Medulla oblongata (tissue), 1 donor: ENCODE measurements at regions not wholly inside any gene's neighbourhood (a gene's known extent, or its start where the extent isn't known, plus 50 kb on each side); places are given as distances from the start of the nearest gene placed in this dataset.
"Not testable (repeated sequence)": the region's sequence is repeated elsewhere in the genome, so short reads cannot be mapped to it uniquely, and the experiment has no call there.

Experiments
- DNase-seq: peaks from one replicate; pipeline ENCODE4 v3.0.0-alpha.2; 2015; ENCODE audit errors: extremely low spot score

DNA sequence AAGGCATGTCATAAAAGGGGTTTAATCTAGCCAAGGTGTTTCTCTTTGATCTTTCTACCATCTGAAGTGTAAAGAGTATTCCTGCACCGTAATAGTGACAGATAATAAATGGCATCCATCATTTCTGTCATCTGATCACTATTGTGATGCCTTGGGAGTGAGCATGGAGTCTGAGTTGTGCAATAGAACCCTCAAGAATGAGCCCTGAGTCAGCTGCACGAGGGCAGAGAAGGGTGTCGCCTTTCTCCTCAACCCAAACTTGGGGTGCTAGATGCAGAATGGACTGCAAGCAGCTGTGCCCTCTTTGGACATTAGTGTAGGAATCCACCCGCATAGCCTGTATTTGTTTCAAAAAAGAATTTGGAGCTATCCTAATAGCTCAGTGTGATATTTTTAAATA is 115.2 kb downstream of the ZNF37A start:
- DNase-seq, result no peak

GRCh38 chr10:38209748-38210147 is 115.6 kb downstream of the ZNF37A start:
- DNase-seq, result not testable (repeated sequence)

DNA sequence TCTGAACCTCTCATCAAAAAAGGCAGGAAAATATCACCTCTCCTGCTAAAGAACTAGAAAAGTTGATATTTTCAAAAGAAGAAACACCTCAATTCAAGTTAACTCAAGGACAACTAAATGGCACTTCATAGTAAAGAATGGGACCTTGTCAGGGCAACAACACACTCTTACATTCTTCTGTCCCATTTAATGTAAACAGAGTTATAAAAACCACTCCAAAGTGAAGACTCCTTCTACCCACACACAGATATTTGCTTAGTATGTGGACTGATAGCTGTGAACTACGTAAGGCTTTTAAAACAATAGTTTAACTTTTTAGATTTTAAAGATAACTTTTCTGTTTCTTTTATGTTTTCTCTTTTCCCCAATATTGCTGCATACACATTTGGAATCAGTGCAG is 118.3 kb downstream of the ZNF37A start:
- DNase-seq, result no peak

DNA sequence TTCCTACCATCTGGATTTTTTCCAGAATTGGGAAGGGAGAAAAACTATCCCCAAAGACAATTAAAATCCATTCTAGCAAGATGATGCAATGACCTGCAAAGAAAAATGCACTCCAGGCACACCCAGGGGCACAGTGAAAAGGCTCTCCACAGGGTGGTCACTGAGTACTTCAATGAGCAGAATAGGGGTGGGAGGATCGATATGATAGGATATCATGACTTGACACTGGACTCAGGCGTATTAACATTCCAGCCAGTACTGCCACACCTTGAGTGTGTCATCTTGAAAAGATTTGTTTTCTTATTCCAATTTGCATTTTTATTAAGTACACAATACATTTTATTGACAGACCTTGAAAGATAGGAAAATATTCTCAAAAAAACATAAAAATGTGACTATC is 132.2 kb downstream of the ZNF37A start:
- no peak for DNase-seq

GRCh38 chr10:38228394-38228793 is 134.3 kb downstream of the ZNF37A start:
- no peak for DNase-seq

GRCh38 chr10:38238479-38238878 is 144.3 kb downstream of the ZNF37A start:
- not testable (repeated sequence) for DNase-seq

- DNase-seq, result not testable (repeated sequence)
Observed at GRCh38 chr10:38242061-38242649, 148.0 kb downstream of the ZNF37A start.

- DNase-seq, result not testable (repeated sequence)
Observed at GRCh38 chr10:38248113-38248512, 154.0 kb downstream of the ZNF37A start.

DNA sequence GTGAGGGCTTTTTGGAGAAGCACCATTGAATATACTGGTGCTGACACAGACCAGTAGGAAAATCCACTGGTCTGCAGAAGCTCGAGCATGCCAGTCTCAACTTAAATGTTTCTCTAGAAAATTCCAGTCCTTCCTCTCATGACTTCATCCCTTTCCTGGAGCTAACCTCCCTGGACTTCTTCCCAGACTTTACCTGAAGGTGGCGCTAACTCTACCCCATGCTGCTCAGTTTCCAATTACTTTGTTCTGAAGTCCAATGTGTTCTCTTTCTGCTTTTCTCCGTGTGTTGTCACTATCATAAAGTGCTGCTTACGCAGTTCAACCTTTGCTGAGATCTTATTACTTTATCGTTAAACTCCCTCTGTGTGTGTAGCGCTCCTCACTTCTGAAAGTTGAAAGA is 158.4 kb downstream of the ZNF37A start:
- DNase-seq, result not testable (repeated sequence)

DNA sequence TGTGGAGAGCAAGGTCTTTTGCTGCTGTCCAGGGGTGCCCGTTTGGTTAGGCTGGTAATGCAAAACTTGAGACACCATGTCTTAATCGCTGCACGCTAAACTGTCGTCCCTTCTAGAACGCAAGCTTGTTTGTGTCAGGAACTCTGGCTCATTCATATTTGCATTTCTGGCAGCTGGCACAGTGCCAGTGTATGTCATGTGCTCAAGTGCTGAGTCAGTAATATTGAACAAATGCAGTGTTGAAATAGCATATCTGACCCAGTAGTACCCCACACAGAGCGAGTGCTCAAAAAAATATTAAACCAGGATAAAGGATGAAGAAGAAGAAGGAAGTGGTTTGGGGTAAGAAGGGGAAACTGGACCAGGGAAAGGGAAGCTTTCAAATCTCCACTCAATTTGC is 173.4 kb downstream of the ZNF37A start:
- DNase-seq, result not testable (repeated sequence)

GRCh38 chr10:38271031-38271430 is 176.9 kb downstream of the ZNF37A start:
- not testable (repeated sequence) for DNase-seq

DNA sequence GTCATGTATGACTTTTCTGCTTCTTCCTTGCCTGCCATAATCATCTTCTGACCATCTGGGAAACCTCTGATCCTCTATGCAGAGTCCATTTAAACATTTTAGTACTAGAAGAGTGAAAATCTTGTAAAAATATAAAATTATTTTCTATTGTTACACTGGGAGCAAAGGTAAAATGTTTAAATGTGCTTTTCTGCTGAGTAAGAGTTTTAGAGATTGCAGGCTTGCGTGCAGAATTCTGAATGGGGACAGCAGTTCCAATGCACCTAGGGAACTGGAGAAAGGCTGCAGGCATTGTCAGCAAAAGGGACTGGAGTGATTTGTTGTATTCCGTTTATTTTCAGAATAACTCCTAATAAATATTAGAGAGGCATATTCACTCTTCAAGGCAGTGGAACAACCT is 180.7 kb downstream of the ZNF37A start:
- not testable (repeated sequence) for DNase-seq

GRCh38 chr10:38292560-38292959 is 198.4 kb downstream of the ZNF37A start:
- DNase-seq, result not testable (repeated sequence)

DNA sequence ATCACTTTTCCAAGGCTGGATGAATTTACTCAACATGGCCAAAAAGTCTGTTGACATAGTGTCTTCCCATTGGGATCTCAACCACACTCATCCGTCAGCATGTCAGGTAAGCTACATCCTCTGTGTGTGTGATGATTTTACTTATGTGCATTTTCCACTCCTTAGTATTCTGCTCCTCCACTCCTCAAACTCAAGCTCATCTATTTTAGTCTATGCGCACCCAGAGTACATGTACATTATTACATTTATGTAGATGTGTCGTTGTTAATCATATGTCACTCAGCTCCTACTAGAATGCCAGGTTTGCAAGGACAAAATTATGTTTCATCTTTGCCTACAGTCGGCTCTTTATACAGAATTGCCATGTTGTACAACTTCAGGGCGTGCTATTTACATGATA is 216.0 kb downstream of the ZNF37A start:
- DNase-seq, result not testable (repeated sequence)

DNA sequence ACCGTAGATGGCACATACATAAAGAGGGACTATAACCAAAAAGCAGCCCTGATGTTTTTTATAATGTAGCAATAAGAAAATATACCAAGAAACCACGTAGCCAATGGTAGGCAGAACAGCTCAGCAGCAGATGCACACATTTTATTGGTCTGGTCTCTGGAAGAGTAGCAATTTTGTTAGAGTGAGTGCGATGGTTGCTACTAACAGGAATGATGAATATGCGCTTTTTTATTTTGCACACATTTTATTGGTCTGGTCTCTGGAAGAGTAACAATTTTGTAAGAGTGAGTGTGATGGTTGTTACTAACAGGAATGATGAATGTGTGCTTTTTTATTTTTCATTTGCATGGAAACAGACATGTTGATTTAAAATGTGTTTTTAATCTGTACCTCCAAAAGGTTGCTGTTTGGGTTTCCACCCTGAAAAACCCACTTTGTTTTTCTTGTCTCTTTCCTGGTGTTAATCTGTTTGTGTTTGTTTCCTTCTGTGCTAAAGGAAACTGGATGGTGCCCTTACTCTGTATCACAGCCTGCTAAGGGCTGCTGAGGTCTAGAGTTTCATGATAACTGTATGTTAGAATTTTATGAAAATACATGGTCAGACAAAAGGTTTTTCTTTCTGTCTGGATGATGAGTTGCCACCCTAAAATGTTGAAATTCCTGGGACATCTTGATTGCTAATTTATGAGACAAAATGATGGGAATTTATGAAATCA is 221.1 kb downstream of the ZNF37A start:
- DNase-seq, result not testable (repeated sequence)

DNA sequence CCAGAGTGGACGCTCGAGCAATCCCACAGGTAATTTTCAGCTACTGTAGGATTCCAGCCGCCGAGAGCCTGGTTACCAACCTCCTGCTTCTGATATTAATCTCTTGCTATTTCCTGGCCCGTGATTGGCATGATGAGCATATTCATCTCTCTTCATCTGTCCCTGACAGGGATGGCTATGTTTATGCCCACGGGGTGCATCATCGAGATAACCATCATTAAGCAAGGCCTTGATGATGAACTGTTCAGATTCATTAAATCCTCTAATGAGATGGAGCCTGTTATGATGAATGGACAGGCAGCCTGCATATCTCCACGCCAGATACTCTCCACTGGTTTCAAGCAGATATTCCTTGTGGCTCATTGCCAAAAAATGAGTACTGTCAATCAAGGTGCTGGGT is 227.3 kb downstream of the ZNF37A start:
- not testable (repeated sequence) for DNase-seq

GRCh38 chr10:38330306-38330705 is 236.2 kb downstream of the ZNF37A start:
- DNase-seq, result not testable (repeated sequence)

- DNase-seq, result not testable (repeated sequence)
Observed at GRCh38 chr10:38331106-38331505, 237.0 kb downstream of the ZNF37A start.

GRCh38 chr10:38333699-38334098 is 239.6 kb downstream of the ZNF37A start:
- not testable (repeated sequence) for DNase-seq

DNA sequence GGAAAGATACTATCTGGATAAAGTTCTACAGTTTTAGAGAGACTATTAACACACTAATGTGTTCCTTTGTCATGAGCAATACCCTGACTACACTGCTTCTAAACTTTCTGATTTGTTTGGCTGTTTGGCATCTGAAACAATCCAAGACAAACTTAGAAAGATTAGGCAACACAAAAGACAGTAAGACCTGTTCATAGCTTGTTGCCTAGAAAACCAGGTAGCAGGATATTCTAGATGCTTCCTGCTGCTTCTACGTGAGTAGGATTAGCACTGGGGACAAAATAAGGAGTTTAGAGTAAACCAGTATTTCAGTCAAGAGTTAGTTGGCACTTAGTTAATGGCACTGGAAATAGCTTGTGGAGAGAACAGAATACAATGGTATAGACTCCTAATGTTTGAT is 256.5 kb downstream of the ZNF37A start:
- DNase-seq, result not testable (repeated sequence)

- not testable (repeated sequence) for DNase-seq
Observed at GRCh38 chr10:38354410-38354809, 260.3 kb downstream of the ZNF37A start.

GRCh38 chr10:38355911-38356526 is 261.9 kb downstream of the ZNF37A start:
- DNase-seq, result peak; percentile 85

DNA sequence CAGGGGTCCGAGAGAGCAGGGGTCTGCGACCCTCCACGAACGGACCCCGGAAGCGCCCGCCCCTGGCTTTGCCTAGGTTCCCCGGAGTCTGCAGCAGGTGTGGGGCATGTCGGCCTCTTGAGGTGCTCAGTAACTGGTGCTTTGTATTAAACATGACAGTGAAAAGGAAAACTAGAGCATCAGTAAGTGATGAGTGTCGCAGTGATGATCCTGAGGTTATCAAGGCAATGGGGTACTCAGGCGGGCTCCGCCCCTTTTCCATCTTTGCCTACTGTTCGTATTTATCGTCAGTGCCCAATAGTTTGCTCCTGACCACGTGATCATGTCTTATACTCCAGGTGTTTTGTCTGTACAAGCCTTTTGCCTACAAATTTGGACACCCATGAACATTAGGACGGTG is 262.4 kb downstream of the ZNF37A start:
- peak; percentile 27 for DNase-seq
